Amniotic stem cell (primary cell): ENCODE measurements at regions not wholly inside any gene's neighbourhood (a gene's known extent, or its start where the extent isn't known, plus 50 kb on each side); places are given as distances from the start of the nearest gene placed in this dataset.

Experiments used
- DNase-seq: peaks from one replicate; lab custom pipeline; 2025; lab: John Stamatoyannopoulos, UW

DNA sequence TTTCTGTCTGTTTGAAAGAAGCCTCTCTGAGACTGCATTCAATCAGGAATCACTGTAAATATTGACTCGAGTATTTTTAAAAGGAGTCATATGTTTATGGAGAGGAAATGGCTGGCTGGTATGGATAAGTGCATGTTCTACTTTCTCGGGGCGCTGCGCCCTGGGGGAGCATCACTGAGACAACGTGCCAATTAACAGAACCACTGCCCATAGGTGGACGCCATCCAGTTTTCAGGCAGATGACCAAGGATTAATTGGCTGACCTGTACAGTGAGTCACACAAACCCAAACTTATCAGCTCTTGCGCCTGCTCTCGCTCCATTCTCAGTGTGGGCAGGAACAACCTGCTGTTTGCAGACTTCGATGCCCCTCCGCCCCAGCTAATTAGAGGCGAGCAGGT is 571.2 kb downstream of the QKI start:
- DNase-seq = no peak

DNA sequence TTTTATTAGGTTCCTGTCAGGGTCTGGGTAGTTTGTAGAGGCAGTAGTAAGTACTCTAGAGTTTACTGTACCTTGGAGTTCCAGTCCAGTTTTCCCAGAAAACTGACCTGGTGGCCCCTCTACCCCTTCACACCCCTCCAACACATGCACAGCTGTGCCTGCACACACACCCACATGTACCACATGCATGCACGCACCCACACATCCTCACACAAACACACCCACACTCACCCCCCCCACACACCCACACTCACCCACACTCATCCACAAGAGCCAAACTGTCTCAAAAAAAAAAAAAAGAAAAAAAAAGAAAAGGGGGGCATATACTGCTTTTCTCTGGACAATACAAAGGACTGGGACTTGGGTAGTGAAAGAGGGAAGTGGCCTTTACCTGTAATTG is 570.5 kb downstream of the QKI start:
- no peak for DNase-seq

DNA sequence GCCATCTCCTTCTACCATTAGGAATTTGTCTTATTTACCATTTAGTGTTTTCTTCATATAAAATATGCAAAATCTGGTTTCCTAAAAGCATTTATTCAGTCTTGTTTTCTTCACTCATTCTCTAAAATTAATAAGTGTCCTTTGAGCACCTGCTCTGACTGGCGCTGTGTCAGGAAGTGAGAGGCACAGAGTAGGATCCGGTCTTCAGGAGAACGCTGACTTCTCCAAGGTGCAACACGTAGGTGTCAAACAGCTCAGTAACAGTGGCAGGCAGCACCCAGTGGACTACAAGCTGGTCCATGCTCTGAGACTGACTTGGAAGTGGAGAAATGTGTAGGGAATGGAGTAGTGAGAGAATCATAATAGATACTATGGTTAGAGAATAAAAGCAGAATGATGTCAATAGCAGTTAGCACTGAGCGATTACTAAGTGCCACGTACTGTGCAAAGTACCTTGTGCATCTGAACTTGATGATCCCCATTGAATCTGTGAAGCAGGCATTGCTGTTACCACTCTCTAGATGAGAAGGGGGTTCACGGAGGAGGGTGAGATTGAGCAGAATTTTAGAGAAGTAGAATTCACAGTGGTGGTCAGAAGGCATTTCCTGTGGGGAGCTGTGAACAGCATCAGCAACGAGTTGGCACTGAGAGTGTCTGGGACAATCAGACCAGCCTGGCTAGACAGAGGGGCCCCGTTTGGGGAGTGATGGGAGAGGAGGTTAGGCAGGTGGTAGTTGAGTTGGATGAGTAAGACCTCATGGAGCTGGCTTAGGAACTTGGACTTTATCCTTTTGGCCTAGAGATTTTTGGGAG is 569.8 kb downstream of the QKI start:
- DNase-seq = no peak

DNA sequence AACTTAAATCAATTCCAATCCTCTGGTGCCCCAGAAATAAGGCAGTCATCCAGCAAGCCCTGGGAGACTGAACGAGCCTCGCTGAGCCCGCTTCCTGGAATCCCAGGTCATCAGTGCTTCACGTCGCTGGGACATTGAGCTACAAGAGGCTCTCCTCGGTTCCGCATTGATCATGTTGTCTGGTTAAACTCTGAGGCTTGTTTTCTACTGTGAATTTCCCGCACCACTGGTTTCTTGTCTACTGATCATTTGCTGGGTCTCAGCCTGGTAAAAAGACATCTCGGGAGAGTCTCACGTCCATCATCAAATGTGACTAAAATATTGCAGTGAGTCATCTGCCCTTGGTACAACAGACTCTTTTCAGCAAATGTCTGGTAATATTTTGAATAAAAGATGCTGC is 569.2 kb downstream of the QKI start:
- DNase-seq = no peak

DNA sequence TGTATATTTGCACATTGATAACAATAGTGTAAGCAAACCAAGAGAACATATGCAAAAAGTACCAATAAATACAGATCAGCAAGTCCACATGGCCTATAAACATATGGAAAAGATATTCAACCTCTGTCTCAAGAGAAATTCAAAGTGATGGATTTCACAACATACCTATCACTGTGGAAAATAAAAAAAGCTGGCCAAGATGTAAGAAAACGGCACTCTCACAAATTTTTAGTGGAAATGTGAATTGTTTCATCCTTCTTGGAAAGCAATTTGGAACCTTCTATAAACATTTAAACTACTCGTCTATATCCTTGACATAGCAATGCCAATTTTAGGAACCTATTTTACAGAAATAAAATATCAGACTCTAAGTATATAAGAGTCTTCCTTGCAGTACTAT is 559.8 kb downstream of the QKI start:
- DNase-seq = no peak

DNA sequence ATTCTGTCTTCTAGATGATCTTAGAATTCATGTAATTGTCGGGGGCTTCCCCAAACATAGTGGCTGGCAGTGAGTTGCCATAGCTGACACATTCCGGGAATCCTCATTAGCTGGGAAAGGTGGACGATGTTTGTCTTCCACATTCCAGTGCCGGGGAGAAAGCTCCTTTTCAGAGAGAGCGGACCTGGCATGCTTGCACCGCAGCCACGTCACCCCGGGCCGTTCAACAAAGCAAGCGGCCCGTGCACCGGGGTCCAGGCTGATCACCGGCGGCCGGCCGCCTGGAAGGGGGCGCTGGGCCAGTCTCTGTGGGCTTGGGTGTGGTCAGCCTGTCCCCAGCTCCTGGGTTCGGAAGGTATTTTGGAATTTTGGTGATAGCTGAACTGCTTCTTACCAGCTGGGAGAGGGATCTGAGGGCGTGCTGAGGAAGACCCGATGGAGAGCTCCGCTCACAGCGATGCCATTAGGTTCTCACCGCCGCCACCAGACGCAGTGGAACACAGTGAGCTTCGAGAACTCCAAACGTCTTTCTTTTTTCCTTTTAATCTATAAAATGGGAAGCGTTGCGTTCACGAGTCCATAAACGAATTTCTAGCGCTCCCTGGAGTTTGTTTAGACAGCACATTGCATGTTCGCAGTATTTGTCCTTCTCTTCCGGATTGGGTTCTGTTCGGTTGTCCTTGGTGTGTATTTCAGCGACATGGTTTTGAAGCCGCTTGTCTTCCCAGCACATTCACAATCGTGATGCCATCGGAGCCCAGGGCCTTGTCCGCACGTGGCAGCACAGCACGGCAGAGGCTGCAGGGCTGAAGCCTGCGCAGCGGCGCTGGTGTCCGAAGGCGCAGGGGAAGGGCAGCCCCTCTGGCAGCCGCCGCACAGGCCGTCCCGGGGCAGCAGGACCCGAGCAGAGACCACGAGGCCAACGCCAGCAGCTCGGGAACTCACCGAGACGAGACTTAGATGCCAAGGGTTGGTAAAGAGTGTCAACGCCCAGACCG is 557.6 kb downstream of the QKI start:
- DNase-seq = no peak

DNA sequence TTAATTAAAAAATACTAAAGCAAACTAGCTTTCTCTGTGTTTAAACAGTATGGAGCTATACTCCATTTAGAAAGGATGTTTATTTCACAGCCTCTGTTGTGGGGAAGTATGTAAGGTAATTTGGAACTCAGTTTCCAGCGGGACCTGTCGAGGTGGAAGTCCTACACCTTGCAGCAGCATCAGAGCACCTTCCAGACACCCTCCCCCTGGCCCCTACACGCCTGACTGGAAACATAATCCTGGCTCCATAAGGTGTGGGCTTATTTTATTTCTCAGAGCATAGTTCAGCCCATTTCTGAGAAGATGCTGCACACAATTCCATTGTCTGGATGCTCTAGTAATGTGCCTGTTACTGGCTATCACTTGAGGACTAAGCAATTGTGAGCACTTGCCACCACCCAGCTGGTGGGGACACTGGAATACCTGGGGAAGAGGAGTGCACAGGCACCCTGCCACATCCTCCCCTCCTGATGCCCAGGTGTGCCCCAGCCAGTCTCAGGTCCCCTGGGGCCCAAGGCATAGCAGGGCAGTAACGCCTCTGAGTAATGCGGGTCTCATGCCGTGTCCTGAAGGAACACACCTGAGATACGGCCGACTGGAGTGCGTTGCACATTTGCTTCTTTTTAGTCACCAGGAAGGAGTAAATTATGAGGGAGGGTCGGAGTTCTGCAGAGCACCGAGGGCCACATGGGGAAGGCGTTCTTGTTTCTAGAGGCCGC is 556.5 kb downstream of the QKI start:
- DNase-seq = no peak

DNA sequence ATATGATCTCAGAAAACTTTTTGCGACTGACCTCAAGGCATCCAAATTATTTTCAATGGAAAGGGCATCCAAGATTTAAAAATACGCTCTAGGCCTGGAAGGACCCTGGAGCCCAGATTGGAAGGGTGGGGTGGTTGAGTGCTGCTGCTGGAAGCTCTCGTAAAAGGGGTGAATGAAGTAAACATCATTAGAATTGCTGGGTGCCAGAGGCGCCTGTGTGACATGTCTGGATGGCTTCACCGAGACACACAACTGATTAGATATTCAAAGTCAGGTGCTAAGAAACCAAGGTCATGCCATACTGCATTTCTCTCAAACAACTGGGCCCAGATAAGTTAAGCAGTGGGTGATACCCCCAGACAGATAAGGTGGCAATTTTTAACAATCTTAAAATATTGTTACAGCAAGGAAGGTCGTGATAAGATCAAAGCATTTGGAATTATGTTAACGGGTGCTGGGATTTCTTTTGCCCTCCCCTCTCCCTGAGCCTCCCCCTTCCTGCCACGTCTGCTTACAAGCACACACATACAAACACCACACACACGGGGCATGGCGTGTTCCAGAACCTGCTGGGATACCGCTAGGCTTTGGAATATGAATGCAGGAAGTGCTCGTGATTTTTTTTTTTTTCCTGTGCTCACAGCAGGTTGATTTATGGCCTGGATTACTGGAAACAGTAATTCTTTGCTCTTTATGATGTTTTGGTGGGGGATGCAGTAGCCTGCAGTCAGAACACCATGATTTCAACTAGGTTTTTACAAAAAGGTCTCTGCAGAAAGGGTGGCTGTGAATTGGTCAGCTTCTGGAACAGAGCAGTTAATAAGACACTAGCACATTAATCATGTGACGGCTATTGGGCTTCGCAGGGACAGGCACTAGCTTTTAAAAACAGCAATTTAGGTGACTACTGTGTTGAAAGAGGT is 551.2 kb downstream of the QKI start:
- DNase-seq = no peak

DNA sequence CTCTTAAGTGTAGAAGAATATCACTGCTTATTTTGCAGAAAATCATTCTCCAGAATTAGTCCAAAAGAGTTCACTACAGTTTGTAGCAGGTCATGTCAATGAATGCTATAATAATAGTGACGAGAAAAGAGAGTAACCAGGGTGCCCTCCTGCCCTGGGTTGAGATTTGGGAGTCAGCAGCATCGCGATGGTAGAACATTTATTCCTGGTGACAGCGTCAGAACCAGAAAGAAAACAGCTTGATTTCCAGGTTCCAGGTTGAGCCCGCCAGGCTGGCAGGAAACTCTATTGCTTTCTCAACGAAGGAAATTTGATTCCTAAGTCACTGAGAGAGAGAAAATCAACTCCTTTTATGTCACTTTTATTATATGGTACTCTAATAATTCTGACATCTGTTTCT is 550.3 kb downstream of the QKI start:
- DNase-seq = no peak

DNA sequence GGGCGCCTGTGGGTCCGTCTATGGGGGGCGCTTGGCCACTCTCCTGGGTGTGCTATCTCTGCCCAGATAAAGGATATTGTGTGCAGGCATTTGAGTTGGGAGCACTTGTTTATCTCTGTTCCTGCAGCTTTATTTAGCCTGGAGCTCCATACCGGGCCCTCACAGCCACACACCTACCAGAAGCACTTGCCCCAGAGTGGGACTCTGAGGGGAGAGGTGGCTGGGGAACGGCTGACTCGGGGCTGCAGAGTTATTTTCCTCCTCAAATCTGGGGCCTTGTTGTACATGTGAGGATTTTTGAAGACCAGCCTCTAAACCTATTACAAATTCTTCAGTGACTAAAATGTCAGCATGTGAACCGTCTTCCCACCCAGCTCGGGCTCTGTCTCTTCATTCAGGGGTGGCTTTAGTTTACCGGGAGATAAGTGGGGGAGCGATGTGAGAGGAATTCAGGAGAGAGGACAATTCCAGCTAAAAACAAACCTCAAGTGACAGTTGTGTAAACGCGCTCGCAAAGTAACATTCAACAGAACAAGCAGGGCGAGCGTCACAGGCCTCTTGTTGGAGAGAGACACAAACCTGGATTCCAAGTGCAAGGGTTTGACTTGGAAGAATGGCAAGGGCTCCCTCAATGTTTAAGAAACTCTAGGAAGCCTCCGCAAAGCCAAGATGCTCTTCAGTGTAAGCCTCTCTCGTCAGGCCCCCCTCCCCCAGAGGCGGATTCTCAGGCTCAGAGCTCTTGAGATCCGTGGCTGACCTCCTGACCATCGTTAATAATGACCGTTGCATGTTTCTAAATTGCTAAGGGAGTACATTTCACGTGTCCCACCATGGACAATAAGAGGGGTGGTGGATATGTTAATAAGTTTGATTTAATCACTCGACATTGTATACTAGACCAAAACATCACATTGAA is 548.9 kb downstream of the QKI start:
- DNase-seq = no peak

DNA sequence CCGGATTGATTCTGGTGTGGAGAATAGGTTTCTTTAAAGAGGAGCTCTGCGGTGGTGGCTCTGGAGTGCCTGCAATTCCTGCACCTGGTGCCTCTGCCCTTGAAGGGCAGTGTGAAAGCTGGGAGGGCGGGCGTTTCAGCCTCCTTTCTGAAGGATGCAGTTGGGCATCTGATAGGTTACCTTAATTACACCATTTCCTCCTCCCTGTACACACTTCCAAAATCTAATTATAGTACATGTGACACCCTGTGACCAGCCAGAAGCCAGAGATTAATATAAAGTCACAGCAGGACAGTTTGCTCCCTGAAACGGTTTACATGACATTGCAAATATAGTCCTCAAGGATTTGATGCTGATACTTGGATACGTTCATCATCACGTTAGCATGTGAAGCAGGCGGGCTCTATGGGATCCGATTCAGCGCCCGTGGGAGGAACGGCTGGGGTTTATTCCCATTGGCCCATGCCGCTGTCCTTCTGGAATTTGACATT is 548.2 kb downstream of the QKI start:
- DNase-seq = no peak

DNA sequence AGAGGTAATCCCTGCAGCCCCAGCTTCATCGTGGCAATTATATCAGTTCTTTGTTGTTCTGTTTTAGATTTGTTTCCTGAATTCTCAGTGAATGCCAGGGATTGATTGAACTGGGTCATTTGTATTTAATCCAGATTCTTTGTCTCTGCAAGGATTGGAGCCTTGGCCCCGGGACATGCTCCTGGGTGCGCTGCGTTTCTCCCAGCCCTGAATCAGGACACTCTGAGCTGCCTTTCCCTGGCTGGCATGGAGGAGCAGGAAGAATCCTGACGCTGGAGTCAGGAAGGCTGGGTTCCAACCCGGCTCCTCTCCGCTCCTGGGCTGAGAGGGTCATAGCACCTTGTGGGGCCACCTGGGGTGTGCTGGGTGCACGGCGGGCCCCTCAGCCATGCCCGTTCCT is 545.6 kb downstream of the QKI start:
- DNase-seq = no peak

DNA sequence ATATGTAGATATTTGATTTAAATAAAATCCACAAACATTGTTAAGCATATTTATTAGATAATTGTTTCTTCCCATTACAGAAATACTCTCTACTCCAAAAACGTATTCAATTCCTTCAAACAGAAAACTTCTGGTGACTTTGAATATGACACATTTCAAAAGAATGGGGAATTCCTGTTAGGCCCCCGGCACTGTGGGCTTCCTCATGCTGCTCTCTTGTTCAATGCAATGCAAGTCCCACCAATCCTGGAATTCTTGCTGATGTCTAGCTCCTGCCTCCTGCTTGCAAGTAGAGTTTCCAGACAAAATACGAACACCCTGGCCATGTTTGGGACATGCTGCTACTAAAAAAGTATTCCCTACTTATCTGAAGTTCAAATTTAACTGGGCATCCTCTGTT is 544.1 kb downstream of the QKI start:
- DNase-seq = peak; percentile 6

DNA sequence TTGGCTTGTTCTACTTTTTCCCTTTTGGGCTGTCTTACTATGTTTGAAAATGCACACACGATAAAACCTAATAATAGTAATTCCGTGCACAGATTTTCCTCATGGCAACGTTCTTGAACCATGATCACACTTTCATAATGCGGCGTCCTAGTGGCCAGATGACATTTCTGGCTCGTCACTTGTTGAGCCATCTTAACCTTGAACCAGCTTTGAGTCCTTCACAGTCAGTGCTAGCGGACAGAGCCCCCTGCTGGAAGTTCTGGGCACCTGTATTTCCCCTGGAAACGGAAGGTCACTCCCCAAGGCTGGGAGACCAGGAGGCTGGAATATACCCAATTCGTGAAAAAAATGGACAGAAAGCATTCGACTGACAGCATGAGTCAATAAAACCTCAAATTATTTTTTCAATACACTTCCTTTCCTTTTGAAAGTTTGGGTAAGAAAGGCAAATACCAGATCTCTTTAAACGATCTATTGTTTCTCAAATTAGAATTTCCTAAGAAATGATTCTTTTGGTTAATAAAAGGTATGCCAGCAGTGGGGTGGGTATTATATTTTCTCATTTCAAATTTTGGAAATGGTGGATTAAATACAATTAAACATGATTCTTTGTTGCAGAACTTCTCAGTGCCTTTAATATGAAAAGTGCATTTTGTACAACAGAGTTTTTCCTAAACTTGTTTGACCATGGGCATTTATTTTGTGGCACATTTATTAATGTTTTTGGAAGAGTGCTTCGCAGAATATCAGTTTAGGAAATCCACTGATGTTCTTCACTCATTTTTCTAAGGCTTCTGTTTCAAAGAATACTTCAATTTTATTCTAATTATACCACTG is 542.3 kb downstream of the QKI start:
- DNase-seq = peak; percentile 40

DNA sequence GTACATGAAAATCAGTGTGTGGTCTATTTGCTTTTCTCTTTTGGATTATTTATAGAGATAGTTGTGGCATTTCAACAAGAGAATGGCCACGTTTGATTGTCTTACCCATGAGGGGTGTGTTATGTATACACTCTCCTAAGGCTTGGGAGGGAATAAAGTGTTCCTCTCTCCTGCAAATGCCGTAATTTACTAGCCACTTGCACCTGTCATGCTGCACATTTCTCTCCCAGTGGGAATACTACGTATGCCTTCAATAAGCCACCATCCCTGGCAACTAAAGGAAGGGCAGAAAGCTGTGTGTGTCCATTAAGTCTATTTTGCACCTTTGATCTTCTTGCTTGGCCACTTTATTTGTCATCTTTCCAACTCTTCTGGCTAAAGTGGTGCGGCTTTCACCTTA is 541.2 kb downstream of the QKI start:
- DNase-seq = no peak

DNA sequence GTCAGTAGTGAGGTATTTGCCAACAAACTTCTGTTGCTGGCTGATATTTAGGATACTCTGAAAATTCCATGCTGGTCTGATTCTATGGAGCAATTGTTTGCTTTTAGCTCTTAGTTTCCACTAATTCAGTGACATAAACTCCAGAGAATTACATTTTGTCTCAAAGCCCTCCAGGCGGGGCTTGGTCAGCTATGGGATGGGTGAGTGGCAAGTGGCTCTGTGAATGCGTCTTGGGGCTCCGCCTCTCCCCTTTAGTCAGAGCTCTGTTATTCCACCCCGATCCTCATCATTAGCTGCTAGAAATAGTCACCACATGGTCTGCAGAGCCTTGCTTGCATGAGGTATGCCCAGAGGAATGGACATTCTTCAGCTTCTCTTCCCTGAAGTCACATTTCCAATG is 540.6 kb downstream of the QKI start:
- DNase-seq = peak; percentile 78

DNA sequence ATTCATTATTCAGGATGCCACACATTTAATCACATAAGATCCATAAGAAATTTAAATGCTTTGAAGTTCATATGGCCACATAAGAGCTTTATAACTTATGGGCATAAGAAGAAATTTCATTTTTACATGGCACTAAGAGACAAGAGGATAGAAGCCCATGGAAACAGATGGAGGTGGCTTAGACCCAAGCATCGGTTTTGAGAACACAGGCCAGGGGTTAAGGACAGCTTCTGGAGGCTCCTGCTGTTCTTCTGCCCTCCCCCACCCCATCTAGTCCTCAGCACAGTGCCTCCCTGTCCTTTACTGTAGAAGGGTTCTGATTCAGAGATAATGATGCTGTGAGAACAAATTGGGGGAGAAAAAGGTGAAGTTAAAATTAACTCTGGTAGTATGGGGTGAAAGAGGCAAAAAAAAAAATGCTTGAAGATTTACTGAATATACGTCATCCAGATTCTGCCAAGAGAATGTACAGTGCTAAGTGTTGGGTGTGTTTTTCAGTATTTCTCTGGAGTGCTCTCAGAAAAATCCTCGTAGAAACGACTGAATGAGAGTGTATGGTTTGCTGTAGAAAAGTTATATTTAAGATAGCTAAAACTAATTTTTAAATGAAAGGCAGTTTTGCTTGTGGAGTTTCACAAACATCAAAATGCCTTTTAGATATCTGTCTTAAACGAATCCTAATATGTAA is 539.7 kb downstream of the QKI start:
- no peak for DNase-seq

DNA sequence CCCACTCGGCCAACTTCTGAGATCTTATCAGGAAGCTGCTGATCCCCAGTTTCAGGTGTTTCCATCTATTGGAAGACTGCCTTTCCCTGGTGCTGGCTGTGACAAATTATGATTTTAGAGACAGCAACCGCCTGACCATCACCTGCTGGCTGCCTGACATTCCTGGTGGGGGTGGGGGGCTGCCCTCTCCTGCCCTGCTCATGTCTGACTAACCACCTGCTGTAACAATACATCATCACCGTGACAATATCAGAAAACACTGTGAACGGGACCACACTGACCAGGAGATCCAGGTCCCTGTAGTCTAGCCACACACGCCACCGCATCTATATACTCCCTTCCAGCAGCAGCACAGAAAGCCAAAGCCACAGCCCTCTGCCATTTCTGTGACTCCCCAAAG is 537.5 kb downstream of the QKI start:
- DNase-seq = no peak

DNA sequence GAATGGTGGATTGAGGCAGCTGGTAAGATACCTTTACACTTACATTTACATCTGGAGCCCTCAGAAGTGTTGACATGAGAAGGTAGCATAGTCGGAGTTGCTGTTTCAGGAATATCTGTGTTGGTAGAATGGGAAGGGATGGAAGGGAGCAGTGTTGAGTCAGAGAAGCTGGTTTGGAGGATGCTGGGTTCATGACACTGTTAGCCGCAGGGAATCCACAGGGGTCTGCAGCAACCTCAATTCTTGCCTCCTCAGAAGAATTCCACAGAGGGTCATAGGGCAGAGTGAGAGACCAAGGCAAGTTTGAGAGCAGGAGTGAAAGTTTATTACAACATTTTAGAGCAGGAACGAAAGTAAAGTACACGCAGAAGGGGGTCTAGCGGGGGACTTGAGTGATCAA is 536.8 kb downstream of the QKI start:
- no peak for DNase-seq
